Lower leg skin (tissue), 4 donors: ENCODE measurements at regions not wholly inside any gene's neighbourhood (a gene's known extent, or its start where the extent isn't known, plus 50 kb on each side); places are given as distances from the start of the nearest gene placed in this dataset.

Experiments used
- DNase-seq, 2 donors: peaks; one replicate each; pipeline ENCODE4 v3.0.0-alpha.2; 2019; ENCODE audit warnings: low spot score in 2 of 2
- H3K4me3 ChIP-seq: fragments of 200-600 bp; sonication (generic); 2 replicates; pipeline ENCODE4 v1.5.1; 2017; ENCODE audit warnings: mild to moderate bottlenecking, low read depth; ENCODE audit not compliant: poor library complexity, severe bottlenecking
- CTCF ChIP-seq, 3 donors: fragments of 450-650 bp; IDR thresholded peaks; one replicate each; pipeline ENCODE4 v1.5.1; 2016; ENCODE audit warnings: antibody characterized with exemption in 3 of 3, mild to moderate bottlenecking in 3 of 3, moderate library complexity in 2 of 3
- POLR2A ChIP-seq, 2 donors: fragments of 450-650 bp; IDR thresholded peaks; one replicate each; pipeline ENCODE4 v1.6.1; 2016 to 2017; ENCODE audit warnings: antibody characterized with exemption in 2 of 2, mild to moderate bottlenecking in 1 of 2, moderate library complexity in 1 of 2
- WGBS, 2 donors: methylation state at CpG; one replicate each; pipeline ENCODE4 v1.1.5; 2018; 5-methylcytosine and 5-hydroxymethylcytosine counted together
- intact Hi-C: fragments of 100-400 bp; cut with DNase I; formaldehyde crosslinking; loops from one replicate; pipeline ENCODE4 v1.15.0; 2023; ENCODE audit warnings: low total_unique reads

- intact Hi-C loops = no loop called here
- 51 to 53% methylated on average over 1 of the region's 1 CpG for WGBS, 2 donors
- no peak overlapping the region for H3K4me3 ChIP-seq
- no peak for DNase-seq
- TF ChIP-seq POLR2A (IDR thresholded peaks at IDR 0.05) (no peak), CTCF (IDR thresholded peaks at IDR 0.05) (no peak)
Observed at GRCh38 chr3:134083008-134083407, 53.3 kb upstream of the SLCO2A1 start.

- TF ChIP-seq POLR2A (IDR thresholded peaks at IDR 0.05) (no peak), CTCF (IDR thresholded peaks at IDR 0.05) (no peak)
- H3K4me3 ChIP-seq = no peak overlapping the region
- DNase-seq = peak in 1 of 2 donors; percentile 50
- intact Hi-C loops = no loop called here
- 88 to 91% methylated on average over 2 of the region's 2 CpGs for WGBS, 2 donors
Observed at GRCh38 chr3:134082582-134082981, 52.9 kb upstream of the SLCO2A1 start.

- 86 to 88% methylated on average over 3 of the region's 3 CpGs for WGBS, 2 donors
- no peak overlapping the region for H3K4me3 ChIP-seq
- no peak for DNase-seq
- intact Hi-C loops = no loop called here
- TF ChIP-seq POLR2A (IDR thresholded peaks at IDR 0.05) (no peak), CTCF (IDR thresholded peaks at IDR 0.05) (no peak)
Observed at GRCh38 chr3:134081211-134081610, 51.5 kb upstream of the SLCO2A1 start.

GRCh38 chr3:134080761-134081160 lies 51.0 kb upstream of the SLCO2A1 start:
- no peak overlapping the region for H3K4me3 ChIP-seq
- no peak for TF ChIP-seq POLR2A (IDR thresholded peaks at IDR 0.05)
- TF ChIP-seq CTCF (IDR thresholded peaks at IDR 0.05) = no peak
- intact Hi-C loops = no loop called here
- DNase-seq = no peak

- DNase-seq = no peak
- intact Hi-C loops = no loop called here
- no peak overlapping the region for H3K4me3 ChIP-seq
- no peak for TF ChIP-seq CTCF (IDR thresholded peaks at IDR 0.05)
- no peak for TF ChIP-seq POLR2A (IDR thresholded peaks at IDR 0.05)
Observed at GRCh38 chr3:134079761-134080160, 50.0 kb upstream of the SLCO2A1 start.
